WI38 (cell line): ENCODE measurements at regions not wholly inside any gene's neighbourhood (a gene's known extent, or its start where the extent isn't known, plus 50 kb on each side); places are given as distances from the start of the nearest gene placed in this dataset.

Source experiments
- H3K4me3 ChIP-seq: 2 replicates; pipeline ENCODE4 v1.5.1; 2011; ENCODE audit warnings: low read depth, mild to moderate bottlenecking, control low read depth, low read length
- TF ChIP-seq, protein P1 (sequence below): IDR thresholded peaks from 2 replicates; pipeline ENCODE4 v1.5.1; 2012; ENCODE audit warnings: low read depth, mild to moderate bottlenecking, control low read depth, low read length

DNA sequence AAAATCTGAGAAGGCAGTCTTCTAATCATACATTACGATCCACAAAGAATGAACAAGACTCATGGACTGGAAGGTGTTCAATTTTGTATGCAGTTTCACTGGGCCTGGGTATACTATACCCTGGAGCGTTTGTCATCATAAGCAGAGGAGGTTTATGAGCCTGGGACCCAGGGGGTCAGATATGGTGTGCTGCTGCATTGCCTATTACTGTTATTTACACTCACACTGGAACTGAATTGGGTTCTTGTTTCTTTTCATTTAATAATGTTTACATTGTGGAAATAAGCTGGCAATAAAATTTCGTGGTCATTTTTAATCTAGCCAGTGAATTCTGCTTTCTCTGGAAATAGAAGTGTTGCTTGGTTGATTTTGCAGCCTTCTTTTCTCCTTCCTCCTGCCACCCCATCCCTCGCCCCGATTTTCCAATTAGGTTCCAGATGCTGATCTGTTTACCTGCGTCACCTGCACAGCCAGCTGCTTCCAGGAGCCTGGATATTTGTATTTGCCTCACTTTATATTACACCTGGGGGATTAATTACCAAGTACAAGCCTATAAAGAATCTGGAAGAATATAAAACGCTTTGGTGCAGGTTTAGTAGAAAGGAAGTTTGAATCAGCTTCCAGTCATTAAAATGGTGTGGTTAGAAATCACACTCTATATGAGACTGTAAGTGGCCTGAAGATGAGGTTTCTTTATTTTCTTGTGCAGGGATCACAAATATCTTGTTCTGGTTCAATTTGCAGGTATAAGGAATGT, 234.4 kb downstream of the SOCS6 start:
- TF ChIP-seq, protein P1, sequence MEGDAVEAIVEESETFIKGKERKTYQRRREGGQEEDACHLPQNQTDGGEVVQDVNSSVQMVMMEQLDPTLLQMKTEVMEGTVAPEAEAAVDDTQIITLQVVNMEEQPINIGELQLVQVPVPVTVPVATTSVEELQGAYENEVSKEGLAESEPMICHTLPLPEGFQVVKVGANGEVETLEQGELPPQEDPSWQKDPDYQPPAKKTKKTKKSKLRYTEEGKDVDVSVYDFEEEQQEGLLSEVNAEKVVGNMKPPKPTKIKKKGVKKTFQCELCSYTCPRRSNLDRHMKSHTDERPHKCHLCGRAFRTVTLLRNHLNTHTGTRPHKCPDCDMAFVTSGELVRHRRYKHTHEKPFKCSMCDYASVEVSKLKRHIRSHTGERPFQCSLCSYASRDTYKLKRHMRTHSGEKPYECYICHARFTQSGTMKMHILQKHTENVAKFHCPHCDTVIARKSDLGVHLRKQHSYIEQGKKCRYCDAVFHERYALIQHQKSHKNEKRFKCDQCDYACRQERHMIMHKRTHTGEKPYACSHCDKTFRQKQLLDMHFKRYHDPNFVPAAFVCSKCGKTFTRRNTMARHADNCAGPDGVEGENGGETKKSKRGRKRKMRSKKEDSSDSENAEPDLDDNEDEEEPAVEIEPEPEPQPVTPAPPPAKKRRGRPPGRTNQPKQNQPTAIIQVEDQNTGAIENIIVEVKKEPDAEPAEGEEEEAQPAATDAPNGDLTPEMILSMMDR = no peak

DNA sequence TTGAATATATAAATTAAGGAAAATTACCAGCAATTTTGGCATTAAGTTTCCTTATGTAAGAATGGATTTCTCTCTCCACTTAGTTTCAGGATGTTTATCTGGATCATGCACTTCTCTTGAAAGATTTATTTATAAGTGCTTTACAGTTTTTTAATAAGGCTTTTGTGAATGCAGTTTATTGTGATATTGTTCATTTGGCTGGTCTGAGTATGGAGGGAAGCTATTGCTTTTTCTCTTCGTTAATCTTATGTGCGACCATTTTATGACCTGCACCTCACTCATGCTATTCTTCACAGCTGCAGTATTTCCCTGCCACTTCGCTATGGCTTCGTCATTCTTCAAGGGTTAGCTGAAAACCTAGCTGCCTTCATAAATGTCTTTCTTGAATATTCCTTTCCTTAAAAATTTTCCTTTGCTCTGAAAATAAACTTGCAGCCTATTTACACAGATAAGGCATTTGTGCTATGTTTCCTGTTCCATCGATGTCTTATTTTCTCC, 233.4 kb downstream of the SOCS6 start:
- no peak overlapping the region for H3K4me3 ChIP-seq
- TF ChIP-seq, protein P1 = no peak

More for the DNA sequence above, 234.4 kb downstream of the SOCS6 start:
- H3K4me3 ChIP-seq = no peak overlapping the region

DNA sequence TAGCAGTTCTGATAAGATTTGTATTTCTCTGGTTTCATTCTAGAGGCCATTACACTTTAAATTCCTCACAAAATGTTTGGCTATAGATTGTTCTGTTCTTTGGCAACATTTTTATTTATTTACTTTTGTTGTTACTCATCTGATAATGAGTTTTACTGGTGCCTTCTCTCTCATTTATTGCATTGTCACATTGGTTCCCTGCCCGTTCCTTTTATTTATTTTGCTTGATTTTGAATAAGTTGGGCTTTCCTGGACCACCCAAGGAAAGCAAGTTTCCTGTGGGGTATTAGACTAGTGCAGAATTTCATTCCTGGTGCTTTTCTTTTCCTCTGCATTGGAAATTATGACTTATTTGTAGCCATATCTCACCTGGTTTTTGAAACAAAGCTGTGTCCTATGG, 232.0 kb downstream of the SOCS6 start:
- TF ChIP-seq, protein P1 = no peak
- H3K4me3 ChIP-seq = no peak overlapping the region

DNA sequence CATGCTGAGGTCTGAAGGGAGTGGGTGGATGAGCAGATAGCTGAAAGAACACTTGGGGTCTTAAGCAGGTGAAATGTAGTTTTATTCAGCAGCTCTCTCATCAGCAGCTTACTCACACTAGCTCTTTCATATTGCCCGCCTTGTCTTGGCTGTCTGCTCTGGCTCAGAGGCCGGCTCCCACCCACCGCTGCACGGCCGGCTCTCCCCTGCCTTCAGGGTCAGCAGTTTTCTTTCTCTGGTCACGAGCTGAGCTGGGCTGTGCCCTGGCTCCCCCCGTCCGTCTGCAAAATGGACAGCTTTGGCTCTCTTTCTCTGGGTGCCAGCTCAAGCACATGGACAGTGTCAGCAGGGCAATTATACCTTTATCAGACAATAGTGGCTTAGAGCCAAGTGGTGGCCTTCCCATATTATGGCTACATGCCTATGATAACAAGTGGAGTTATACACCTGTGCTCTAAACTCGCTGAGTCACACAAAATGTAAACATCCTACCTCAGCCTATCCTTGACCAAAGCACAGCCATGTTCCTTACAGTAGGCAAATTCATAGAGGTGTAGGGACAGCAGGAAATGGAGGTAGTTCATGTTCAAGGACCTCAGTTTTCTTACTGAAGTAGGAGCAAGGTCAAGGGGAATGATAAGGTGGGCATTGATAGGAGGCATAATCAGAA, 224.8 kb downstream of the SOCS6 start:
- TF ChIP-seq, protein P1 = no peak
- H3K4me3 ChIP-seq = no peak overlapping the region

DNA sequence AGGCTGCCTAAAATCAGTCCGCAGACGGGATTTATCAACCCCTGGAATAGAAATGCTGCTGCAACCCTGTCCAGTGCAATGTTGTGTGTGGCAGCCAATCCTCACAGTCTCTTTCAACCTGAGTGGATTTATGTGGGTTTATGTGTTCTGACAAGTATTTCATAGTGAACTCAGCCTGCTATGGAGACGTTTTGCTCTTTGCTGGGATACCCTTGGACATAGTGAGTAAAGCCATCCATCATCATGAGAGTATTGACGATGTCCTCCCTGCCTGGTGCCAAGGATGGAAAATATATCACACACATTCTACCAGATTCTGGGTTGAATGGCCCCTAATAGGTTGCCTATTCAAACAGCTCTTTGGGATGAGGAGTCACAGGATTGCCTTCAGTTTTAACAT, 219.1 kb downstream of the SOCS6 start:
- TF ChIP-seq, protein P1 = no peak
- no peak overlapping the region for H3K4me3 ChIP-seq

DNA sequence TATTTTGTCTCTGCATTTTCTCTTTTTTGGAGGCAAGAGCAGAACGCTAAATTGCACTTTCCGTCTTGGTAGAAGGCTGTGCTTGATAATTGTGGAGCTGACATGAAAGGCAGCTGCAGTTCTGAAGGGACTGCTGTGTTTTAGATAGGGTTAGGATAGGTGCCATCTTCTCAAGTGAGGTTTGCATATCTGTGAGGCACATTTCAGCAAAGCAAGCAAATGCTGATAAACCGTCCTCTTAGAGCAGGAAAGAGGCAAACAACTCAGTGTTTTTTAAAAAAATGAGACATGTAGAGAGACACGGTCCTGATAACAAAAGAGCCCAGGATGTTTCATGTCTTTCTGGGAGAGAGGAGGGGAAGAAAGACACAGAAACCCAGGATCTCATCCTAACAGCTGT, 217.7 kb downstream of the SOCS6 start:
- no peak overlapping the region for H3K4me3 ChIP-seq
- TF ChIP-seq, protein P1 = no peak

DNA sequence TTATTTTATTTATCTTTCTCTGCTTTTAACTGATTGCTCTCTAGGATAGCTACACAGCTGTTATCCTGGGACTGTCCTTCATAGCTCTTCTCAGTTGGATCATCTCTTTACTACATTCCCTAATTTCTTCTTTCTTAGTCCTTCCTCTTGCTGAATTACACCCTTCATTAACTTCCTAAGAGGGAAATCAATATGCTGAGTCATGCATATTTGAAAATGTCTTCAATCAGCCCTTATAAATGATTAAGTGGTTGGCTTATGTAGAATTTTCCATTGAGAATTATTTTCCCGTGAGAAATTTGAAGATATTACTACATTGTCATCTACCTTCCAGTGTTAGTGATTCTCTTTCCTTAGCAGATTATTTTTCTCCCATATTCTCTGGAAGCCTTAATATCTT, 214.2 kb downstream of the SOCS6 start:
- TF ChIP-seq, protein P1 = no peak
- H3K4me3 ChIP-seq = no peak overlapping the region
